ENCODE measurements at regions not wholly inside any gene's neighbourhood (a gene's known extent, or its start where the extent isn't known, plus 50 kb on each side); places are given as distances from the start of the nearest gene placed in this dataset.

DNA sequence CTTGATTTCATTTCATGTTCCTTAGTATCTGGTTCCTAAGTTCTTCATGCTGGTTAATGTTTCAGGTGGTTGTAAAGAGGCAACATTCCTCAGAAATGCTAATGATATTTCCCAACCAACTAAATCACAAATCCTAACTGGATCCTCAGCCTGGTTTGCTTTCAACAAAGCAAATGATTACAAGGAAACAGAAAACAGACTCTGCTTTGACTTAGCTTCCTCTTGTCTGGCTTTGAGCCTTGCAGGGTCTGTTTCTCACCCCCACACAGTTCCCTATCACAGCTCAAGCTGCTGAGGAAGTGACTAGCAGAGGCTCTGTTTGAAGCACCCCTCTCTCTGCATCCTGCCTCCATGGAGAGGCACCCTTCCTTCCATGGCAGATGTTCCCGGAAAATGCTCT is 130.2 kb upstream of the CTTNBP2 start:
- TF ChIP-seq YY1 (IDR thresholded peaks at IDR 0.05; ENCODE audit: low read depth): no peak
- TF ChIP-seq, protein P1, sequence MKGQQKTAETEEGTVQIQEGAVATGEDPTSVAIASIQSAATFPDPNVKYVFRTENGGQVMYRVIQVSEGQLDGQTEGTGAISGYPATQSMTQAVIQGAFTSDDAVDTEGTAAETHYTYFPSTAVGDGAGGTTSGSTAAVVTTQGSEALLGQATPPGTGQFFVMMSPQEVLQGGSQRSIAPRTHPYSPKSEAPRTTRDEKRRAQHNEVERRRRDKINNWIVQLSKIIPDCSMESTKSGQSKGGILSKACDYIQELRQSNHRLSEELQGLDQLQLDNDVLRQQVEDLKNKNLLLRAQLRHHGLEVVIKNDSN (IDR thresholded peaks at IDR 0.05): no peak
- no peak for TF ChIP-seq TCF12 (IDR thresholded peaks at IDR 0.05; ENCODE audit: low read depth)
- TF ChIP-seq, protein P2, sequence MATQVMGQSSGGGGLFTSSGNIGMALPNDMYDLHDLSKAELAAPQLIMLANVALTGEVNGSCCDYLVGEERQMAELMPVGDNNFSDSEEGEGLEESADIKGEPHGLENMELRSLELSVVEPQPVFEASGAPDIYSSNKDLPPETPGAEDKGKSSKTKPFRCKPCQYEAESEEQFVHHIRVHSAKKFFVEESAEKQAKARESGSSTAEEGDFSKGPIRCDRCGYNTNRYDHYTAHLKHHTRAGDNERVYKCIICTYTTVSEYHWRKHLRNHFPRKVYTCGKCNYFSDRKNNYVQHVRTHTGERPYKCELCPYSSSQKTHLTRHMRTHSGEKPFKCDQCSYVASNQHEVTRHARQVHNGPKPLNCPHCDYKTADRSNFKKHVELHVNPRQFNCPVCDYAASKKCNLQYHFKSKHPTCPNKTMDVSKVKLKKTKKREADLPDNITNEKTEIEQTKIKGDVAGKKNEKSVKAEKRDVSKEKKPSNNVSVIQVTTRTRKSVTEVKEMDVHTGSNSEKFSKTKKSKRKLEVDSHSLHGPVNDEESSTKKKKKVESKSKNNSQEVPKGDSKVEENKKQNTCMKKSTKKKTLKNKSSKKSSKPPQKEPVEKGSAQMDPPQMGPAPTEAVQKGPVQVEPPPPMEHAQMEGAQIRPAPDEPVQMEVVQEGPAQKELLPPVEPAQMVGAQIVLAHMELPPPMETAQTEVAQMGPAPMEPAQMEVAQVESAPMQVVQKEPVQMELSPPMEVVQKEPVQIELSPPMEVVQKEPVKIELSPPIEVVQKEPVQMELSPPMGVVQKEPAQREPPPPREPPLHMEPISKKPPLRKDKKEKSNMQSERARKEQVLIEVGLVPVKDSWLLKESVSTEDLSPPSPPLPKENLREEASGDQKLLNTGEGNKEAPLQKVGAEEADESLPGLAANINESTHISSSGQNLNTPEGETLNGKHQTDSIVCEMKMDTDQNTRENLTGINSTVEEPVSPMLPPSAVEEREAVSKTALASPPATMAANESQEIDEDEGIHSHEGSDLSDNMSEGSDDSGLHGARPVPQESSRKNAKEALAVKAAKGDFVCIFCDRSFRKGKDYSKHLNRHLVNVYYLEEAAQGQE (IDR thresholded peaks at IDR 0.05; ENCODE audit: low read depth): no peak
- TF ChIP-seq, protein P3, sequence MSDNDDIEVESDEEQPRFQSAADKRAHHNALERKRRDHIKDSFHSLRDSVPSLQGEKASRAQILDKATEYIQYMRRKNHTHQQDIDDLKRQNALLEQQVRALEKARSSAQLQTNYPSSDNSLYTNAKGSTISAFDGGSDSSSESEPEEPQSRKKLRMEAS (IDR thresholded peaks at IDR 0.05): no peak
- TF ChIP-seq FOXM1 (IDR thresholded peaks at IDR 0.05; ENCODE audit: borderline replicate concordance, low read depth): no peak
- no peak for TF ChIP-seq EP300 (IDR thresholded peaks at IDR 0.05; ENCODE audit: borderline replicate concordance)
- no peak for TF ChIP-seq TEAD4 (IDR thresholded peaks at IDR 0.05)
- no peak for TF ChIP-seq NFIC (IDR thresholded peaks at IDR 0.05)
- TF ChIP-seq CEBPB (IDR thresholded peaks at IDR 0.05): no peak
- no peak for TF ChIP-seq TAF1 (IDR thresholded peaks at IDR 0.05; ENCODE audit: low read depth)
- TF ChIP-seq RAD21 (IDR thresholded peaks at IDR 0.05; ENCODE audit: low read depth): no peak
- no peak for TF ChIP-seq EGR1 (IDR thresholded peaks at IDR 0.05)
- no peak for TF ChIP-seq ZBTB7A (IDR thresholded peaks at IDR 0.05; ENCODE audit: low read depth)
- no peak for TF ChIP-seq CREB1 (IDR thresholded peaks at IDR 0.05; ENCODE audit: low read depth)

DNA sequence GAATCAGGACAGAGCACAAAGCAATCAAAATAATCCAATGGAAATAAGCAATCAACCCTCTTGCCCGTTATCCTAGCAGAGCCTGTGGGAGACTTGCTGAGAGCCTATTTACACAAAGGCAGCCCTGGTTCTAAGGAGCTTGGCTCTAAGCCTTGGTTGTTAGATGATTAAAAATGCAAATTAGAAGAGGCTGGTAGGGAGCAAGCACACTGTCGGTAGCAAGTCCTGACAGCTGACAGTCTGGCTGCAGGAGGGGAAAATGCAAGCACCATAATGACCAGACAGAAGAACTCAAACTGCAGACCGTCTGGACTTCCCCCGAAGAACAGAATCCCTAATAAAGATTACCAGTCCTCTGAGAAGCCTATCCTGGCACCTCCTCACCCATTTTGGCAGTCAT is 131.8 kb upstream of the CTTNBP2 start:
- TF ChIP-seq, protein P2 (IDR thresholded peaks at IDR 0.05; ENCODE audit: low read depth): no peak
- TF ChIP-seq FOXM1 (IDR thresholded peaks at IDR 0.05; ENCODE audit: borderline replicate concordance, low read depth): no peak
- no peak for TF ChIP-seq CEBPB (IDR thresholded peaks at IDR 0.05)
- TF ChIP-seq EGR1 (IDR thresholded peaks at IDR 0.05): no peak
- TF ChIP-seq YY1 (IDR thresholded peaks at IDR 0.05; ENCODE audit: low read depth): no peak
- TF ChIP-seq TEAD4 (IDR thresholded peaks at IDR 0.05): no peak

DNA sequence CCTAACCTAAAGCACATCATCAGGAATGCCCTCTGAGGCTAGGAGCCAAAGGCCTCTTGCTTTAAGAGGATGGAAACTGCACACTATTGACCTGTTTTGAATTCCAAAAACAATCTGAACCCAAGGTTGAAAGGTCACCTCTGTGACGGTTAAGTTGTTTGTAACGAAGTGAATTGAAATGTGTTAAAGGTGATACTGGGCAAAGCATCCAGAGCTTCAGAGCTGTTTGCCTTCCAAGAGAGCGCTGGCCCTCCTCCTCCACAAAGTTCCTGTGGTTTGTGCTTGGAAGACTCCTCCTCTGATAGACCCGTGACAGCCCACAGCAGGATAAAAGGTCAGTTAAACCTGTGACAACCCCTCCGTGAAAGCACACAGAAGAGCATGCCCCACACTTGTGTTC is 133.7 kb upstream of the CTTNBP2 start:
- TF ChIP-seq CEBPB (IDR thresholded peaks at IDR 0.05) (no peak), TCF12 (IDR thresholded peaks at IDR 0.05; ENCODE audit: low read depth) (no peak), YY1 (IDR thresholded peaks at IDR 0.05; ENCODE audit: low read depth) (no peak)

DNA sequence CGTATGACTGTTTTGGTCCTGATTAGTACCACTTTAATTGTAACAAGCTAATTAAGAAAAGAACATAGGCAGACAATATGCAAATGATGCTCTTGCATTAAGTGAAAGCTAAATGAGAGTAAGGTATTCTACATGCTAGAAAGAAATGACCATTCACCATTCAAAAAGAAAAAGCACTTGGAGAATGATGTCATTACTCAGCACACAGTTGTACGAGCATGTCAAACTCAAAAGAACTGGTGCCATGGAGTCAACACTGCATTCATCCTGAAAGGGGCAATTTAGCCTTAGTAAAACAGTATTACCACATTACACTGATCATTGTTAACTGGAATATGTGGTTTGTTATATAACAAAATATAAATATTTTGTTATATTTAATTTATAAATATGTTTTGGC is 136.2 kb upstream of the CTTNBP2 start:
- no peak for TF ChIP-seq CEBPB (IDR thresholded peaks at IDR 0.05)
- no peak for TF ChIP-seq RAD21 (IDR thresholded peaks at IDR 0.05; ENCODE audit: low read depth)
- no peak for TF ChIP-seq EGR1 (IDR thresholded peaks at IDR 0.05)
- TF ChIP-seq YY1 (IDR thresholded peaks at IDR 0.05; ENCODE audit: low read depth): no peak
- no peak for TF ChIP-seq TAF1 (IDR thresholded peaks at IDR 0.05; ENCODE audit: low read depth)
- TF ChIP-seq FOXM1 (IDR thresholded peaks at IDR 0.05; ENCODE audit: borderline replicate concordance, low read depth): no peak
- TF ChIP-seq TCF12 (IDR thresholded peaks at IDR 0.05; ENCODE audit: low read depth): no peak
- no peak for TF ChIP-seq EP300 (IDR thresholded peaks at IDR 0.05; ENCODE audit: borderline replicate concordance)
- TF ChIP-seq CREB1 (IDR thresholded peaks at IDR 0.05; ENCODE audit: low read depth): no peak
- no peak for TF ChIP-seq ZBTB7A (IDR thresholded peaks at IDR 0.05; ENCODE audit: low read depth)
- TF ChIP-seq, protein P3 (IDR thresholded peaks at IDR 0.05): no peak
- TF ChIP-seq NFIC (IDR thresholded peaks at IDR 0.05): no peak
- TF ChIP-seq, protein P2 (IDR thresholded peaks at IDR 0.05; ENCODE audit: low read depth): no peak

DNA sequence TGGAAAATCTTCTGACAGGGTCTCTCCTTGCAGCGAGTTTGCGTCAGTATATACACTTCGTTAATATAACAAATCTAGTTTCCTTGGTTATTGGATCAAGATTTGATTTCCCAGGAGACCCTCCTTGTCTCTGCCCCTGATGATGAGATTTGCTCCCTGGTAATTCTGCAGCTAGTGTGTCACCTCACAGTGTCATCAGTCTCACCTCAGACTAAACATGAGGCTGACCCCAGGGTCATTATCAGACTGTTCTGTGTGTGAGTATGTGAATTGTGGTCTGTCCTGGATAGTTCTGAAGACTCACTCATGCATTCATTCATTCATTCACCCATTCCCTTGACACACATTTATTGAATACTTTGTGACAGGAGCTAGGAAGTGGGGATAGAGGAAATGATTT is 138.4 kb upstream of the CTTNBP2 start:
- no peak for TF ChIP-seq YY1 (IDR thresholded peaks at IDR 0.05; ENCODE audit: low read depth)
- TF ChIP-seq TEAD4 (IDR thresholded peaks at IDR 0.05): no peak
- no peak for TF ChIP-seq FOXM1 (IDR thresholded peaks at IDR 0.05; ENCODE audit: borderline replicate concordance, low read depth)
- TF ChIP-seq NFIC (IDR thresholded peaks at IDR 0.05): no peak
- TF ChIP-seq, protein P1 (IDR thresholded peaks at IDR 0.05): no peak
